COLO829 (cell line): ENCODE measurements at regions not wholly inside any gene's neighbourhood (a gene's known extent, or its start where the extent isn't known, plus 50 kb on each side); places are given as distances from the start of the nearest gene placed in this dataset.
"Not testable (repeated sequence)": the region's sequence is repeated elsewhere in the genome, so short reads cannot be mapped to it uniquely, and the experiment has no call there.

Experiments
- DNase-seq: peaks from one replicate; pipeline ENCODE4 v3.0.0; 2012; ENCODE audit warnings: low spot score

DNA sequence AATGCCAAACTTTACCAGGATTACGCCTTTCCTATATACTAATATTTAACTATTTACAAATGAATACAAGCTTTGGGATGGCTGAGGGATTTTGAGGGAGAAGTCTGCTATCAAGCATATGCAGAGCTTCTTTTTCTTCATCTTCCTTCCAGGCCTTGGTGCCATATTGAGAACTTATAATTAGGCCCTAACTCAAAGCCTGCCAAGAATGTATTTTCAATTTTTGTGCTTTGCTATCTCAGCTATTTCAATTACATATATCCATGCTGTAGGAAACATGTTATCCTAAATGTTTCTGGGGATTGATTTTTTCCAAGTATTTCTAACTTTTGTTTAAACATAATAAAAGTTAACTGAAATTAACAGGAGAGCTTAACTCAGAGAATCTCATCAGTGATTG is 425.0 kb upstream of the GRM7 start:
- no peak for DNase-seq

DNA sequence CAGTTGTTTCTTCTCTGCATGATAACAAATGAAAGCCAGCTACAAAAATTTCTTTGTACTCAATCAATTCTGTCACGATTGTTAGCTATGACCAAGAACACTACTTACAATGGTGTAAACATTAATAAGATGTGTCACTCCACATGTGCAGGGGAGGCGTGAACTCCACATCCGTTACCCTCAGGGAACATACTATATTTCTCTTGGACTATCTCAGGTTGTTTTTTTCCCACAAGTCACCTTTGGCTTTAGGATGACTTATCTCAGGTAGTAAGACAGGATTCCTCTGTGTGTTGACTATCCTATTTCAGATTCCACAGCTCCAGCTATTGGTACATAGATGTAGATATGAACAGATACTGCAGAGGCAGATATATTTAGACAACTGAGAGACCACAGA is 423.3 kb upstream of the GRM7 start:
- no peak for DNase-seq

DNA sequence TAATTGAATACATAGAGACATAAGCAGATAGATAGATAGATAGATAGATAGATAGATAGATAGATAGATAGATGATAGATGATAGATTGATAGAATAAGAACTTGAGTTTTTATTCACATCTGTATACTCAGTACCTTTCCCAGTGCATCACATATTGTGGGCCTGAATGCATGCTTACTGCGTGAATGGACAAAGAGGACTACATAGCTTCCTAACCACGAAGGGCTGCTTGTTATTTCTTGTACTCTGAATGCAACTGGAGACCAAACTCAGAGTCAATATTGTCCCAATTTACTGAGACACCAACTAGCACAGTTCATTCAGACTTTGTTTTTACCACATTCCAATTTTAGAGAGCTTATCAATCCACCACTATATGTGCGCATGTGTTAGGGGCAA is 422.9 kb upstream of the GRM7 start:
- DNase-seq: no peak

DNA sequence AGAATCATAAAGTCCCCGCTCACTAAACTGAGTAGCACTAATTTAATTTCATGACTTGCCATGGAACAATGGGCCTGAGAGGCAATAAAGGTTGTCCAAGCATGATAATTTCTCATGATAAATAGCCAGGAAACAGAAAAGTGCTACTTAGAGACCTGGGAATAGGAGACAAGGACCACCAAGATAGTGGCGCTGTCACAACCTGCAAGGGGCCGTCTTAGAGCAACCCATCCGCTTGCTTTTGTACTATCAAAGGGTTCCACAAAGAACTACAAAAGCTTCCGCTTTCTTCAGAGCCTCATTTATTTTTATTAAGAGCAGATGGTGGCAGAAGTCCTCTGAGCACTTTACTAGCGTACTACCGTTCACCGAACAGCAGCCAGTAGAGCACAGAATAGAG is 421.7 kb upstream of the GRM7 start:
- no peak for DNase-seq

DNA sequence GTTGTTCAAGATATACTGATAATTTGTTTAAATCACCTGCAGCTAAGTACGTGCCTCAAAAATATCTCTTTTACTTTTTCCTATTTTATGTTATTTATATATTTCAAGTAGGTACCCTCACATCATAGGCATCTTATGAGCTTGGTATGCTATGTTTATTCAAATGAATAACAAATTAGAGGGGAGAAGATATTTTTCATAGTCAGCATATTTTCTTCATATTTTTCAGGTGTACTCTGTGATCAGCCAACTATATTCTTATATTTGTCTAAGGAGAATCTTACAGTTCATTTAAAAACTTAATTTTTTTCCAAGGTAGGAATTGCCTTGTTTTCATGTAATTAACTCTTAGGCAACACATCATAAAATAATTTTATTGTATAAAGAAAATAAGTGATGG is 421.1 kb upstream of the GRM7 start:
- DNase-seq: no peak

DNA sequence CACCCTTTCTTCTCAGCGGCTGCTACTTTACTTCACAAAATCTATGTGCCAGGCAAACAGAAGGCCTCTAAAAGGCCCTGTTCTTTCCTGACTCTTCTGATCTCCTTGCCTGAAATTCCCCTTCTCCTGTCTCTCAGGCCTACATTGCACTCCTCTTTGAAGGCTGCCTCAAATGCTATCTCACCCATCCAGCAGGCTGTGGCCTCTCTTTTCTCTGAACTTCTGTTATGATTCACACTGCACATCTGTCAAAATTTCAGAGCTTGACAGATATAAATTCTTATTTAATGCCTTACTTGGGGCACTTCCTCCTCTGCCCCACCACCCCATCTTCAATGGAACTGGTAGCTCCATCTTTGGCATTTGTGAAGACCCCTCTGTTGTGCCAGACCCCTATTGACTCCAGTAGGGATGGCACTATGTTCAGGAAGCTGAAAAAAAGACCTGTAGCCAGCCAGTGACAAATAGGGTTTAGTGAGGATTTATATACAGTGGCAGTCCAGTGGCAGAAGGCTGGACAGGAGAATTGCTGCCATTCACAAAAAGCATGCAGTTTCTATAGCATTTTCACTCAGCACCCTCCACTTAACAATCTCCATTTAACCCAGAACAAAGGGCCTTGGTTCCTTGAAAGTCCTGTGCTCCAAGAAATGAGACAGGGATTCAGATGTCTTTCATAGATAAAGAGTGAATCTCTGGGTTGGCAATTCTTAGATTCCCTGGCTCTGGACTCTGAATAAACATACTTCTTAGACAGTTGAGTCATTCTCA is 415.8 kb upstream of the GRM7 start:
- DNase-seq: no peak

DNA sequence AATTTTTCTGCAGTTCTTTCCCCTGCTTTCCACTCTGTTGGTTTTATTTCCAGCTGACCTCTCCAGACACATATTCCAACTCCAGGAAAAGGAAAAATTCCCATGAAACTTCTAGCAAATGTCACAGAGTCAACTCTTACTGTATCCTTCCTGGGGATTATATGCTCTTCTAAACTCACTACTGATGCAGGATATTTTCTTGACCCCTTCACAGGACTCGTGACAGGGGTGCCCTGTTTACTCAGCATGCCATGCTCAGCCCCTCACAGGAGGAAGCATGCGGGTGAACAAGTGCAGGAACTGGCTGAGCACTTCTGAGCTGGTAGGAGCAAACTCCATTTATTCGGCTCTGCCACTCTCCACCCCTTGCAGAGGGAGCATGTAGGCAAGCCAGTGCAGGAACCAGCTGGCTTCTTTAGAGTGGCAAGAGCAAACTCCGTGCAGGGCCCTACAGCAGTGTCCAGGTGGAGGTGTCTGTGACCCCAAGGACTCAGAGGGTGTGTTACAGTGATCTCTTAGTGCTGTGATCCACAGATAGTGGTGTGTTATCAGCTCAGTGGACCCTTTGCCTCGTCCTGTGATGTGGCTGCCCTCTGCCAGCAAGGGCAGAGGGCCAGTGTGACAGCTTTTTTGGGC is 413.6 kb upstream of the GRM7 start:
- no peak for DNase-seq

DNA sequence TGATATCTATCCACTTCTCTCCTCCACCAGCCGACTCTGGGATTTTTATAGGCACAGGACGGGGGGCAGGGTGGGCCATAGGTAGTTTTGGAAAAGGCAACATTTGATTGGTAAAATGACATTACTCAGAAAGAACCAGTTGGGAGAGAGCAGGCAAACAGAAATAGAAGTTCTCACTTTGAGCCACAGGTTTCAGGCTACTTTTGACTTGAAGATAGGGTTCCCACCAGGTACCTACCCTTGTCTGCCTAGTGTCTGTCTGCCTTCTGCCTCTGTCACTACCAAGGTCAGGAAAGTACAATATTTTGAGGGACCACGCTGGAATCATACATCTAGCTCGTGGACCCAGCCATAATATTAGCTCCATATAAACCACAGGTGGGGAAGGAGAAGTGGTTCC is 412.9 kb upstream of the GRM7 start:
- no peak for DNase-seq

DNA sequence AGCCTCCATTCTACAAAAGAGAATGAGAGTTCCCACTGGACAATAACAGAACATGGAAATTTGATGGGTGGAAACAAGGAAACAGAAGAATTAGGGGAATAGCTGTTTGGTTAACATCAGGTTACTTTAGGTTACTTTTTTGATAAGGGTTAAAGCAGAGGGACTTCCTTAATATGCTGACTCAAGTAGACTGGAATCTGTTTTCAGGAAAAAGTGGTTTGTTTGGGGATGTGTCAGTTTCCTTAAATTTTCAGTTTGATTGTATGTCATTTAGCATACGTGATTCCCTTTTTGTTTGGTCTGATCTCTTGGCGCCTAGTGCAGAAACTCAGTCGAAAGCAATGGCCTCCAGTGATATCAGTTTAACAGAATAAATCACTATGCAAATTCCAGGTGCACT is 411.8 kb upstream of the GRM7 start:
- DNase-seq: no peak

DNA sequence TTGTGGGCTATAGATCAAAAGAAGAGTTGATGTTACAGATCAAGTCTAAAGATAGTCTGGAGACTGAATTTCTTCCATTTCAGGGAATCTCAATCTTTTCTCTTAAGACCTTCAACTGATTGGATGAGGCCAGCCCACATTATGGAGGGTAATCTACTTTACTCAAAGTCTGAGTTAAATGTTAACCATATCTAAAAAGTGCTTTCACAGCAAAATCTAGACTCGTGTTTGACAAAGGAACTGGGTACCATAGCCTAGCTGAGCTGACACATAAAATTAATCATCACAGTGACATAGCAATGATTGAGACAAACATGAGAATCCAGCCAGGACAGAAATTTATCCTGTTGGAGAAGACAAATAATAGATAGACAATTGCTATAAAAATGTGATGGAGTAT is 407.9 kb upstream of the GRM7 start:
- no peak for DNase-seq

DNA sequence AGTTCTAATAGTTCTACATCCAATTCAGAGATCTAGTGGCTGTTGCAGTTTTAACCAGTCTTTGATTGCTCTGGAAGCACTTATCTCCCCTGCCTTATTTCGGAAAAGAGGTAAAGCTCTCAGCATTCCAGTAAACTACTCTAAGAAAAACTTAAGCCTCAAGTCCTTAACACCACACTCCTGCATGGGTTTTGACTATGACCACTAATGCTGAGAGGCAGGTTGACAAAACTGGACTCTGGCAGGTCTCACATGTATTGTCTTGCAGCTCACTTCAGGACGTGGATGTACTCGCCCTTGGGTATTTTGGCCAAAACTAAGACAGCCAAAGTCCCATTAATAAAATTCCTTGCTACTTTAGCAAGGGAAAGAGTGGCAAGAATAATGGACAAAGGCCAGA is 405.9 kb upstream of the GRM7 start:
- no peak for DNase-seq

DNA sequence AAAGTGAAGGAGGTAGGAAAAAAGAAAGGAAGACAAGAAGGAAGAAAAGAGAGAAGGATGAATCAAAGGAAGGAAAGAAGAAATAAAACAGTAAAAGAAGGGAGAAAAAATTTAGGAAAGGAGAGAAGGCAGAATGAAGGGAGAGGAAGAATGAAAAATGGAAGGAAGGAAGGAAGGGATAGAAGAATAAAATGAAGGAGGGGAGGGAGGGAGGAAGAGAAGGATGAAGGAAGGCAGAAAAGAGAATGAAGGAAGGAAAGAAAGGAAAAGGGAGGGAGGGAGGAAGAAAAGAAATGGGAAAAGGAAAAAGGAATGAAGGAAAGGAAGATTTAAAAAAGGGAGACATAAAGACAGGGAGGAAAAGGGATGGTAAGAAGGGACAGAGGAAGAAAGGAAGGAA is 393.7 kb upstream of the GRM7 start:
- DNase-seq: no peak

DNA sequence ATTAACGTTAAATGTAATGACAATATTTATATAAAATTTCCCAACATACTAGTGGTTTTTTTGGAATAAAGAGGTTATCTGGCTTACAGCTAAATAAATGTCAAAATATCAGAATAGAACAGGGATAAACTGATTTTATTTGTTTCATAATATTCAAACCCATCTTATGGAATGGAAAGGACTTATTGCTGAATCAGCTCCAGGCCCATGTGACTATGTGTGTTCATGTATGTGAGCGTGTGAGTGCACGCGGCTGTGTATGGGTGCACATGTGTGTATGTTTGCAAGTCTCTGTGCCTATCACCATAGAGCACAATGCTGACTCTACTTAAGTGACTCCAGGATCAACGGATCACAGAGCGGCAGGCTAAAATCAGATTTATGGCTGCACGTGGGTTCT is 392.3 kb upstream of the GRM7 start:
- no peak for DNase-seq

DNA sequence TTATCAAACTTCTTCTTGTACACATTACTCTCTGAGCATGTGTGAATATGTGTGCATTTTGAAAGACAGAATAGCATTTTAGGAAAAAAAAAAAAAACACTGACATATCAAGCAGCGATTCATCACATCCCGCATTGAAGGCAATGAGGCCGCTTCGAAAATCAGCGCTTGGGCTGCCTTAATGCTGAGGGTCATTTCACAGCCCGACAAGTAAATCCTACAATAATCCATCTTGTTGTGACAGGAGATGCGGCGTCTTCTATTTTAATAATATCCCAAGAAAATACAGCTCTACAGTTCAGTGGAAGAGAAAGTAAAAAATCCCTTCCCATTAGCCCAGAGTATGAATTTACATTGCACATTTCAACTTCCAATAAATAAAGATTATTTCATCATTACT is 389.2 kb upstream of the GRM7 start:
- no peak for DNase-seq

DNA sequence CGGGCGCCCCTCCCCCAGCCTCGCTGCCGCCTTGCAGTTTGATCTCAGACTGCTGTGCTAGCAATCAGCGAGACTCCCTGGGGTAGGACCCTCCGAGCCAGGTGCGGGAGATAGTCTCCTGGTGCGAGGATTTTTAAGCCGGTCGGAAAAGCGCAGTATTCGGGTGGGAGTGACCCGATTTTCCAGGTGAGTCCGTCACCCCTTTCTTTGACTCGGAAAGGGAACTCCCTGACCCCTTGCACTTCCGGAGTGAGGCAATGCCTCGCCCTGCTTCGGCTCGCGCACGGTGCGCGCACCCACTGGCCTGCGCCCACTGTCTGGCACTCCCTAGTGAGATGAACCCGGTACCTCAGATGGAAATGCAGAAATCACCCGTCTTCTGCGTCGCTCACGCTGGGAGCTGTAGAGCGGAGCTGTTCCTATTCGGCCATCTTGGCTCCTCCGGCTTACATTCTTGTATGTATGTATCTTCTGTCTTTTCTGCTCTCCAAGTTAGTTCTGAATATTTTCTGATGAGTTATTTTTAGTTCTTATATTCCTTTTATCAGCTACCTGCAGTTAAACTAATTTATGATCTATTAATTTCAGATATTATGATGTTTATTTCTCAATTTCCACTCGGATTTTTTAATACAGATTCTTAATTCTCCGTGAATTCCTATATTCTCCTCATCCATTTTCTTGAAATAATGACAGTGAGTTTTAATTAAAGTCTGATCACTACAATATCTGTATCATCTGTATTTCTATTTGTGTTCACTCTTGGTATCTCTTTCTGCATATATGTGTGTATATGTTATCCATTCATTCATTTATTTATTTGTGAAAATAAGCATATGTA is 370.2 kb upstream of the GRM7 start:
- not testable (repeated sequence) for DNase-seq

DNA sequence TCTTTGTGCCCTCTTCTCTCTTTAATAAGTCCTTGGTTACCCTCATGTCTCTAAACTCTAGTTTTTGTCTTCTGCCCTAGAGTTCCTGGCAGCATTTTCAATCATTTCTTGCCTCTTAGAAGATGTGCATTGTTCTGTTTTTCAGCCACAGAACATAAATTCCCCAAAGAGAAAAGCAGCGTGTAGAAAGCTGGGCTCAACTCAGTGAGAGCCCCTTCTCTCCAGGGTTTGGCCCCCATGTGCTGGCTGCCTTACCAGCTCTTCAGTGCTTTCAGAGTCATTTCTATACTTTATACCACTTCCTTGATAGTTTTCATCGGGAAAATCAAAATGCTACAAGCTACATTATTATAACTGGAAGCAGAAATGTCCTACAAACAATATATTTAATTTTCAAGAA is 369.1 kb upstream of the GRM7 start:
- DNase-seq: no peak

DNA sequence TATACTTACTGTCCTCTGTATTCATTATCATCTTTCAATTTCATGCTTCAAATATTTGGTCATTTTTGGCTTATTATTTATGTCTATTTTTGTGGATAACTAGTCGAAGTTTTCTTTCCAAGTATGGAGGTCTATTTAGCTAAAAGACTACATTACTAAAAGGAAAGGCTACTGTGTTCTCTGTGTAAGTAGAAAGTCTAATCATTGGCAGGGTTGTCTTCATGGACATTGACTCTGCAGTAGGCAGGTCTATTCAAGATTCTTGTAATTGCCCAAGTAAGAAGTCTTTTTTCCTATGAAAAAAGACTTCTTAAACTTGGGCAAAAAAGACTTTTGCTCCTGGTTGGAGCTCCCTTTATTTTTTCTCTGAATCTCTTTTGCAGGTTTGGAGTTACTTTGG is 368.6 kb upstream of the GRM7 start:
- no peak for DNase-seq

DNA sequence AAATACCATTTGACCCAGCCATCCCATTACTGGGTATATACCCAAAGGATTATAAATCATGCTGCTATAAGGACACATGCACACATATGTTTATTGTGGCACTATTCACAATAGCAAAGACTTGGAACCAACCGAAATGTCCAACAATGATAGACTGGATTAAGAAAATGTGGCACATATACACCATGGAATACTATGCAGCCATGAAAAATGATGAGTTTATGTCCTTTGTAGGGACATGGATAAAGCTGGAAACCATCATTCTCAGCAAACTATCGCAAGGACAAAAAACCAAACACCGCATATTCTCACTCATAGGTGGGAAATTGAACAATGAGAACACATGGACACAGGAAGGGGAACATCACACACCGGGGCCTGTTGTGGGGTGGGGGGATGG is 362.0 kb upstream of the GRM7 start:
- DNase-seq: not testable (repeated sequence)

DNA sequence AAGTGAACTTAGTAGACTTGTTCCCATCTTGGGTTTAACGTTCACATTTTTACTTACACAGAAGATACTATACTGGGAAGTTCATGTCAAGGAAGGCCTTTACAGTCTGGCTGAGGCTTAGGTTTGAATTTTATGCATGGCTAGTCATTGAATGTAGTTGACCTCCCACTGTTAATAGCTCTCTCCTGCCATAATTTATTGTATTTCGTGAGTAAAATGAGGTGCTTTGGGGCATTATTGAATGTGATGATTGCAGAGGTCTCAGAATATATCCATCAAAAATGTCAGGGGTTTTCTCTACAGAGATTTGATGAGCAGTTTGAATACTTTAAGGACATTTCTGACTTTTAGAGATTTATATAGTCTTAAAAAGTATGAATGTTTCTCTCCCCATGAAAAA is 356.6 kb upstream of the GRM7 start:
- no peak for DNase-seq

DNA sequence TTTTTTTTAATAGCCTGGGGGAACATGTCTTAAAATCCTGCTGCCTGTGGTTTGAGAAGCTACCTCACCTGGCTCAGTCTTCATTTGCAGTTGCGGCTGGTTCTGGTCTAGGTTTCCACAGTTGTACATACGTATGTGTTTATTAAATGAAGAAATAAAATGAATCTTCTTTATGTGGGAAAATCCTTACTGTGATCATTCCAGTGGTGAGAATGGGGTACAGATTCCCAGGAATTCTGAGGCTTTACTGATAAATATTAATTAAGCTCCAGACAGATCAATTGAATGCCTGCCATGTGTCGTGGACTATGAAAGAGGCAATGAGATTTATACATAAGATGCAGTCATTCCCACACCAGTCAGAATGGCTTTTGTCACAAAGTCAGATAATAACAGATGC is 356.1 kb upstream of the GRM7 start:
- DNase-seq: no peak

DNA sequence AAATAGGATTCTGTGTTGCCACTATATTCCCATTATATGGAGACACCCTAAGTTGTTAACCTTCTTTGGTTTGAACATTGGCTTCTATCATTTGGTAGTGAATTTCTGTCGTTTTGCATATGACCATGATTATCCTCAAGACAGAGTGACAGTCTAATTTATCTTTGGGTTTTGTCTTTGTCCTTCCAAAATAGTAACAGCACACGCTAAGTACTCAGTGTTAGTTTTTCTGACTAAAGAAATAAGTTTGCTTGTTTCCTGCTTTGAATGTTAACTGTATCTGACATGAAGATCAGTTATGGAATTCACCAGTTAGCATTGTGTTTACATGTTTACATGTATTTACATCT is 352.5 kb upstream of the GRM7 start:
- DNase-seq: no peak

DNA sequence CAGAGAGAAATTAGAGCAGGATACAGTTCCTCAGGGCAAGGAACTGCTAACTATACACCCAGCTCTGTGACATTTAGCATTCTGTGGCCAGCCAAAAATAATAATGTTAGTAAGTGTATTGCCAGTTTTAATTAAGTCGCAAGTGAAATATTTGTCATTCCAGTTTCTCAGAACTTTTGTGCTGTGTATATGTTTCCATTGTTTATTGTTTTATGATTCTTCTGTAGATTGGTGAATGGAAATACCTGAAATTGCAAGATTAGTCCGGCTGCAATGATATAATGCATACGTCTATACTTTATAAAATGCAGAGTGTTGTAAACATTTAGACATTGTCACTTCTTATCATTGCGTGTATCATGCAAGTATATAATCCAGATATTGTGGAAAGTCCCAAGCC is 351.3 kb upstream of the GRM7 start:
- DNase-seq: no peak

DNA sequence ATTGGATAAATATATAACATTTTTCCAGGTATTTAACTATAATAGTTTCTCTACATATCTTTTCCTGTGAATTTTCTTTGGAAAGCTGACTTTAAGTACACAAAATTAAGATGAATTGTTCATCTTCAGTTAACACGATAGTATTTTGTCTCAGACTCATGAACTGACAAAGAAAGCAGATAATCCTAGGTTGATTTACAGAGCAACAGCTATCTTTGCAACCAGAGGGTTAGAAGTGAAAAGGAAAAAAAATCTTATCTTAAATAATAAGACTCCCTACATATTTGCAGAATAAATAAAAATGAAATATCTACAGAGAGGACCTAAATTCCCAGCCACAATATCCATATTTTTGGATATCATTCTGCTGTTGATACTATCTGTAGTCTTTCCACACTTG is 350.2 kb upstream of the GRM7 start:
- no peak for DNase-seq
